GM10266 (cell line): ENCODE measurements at regions not wholly inside any gene's neighbourhood (a gene's known extent, or its start where the extent isn't known, plus 50 kb on each side); places are given as distances from the start of the nearest gene placed in this dataset.

ENCODE experiments used
- DNase-seq: peaks from one replicate; pipeline ENCODE4 v3.0.0; 2012; ENCODE audit errors: extremely low spot score
- TF ChIP-seq, protein P1 (sequence below): IDR thresholded peaks from 2 replicates; pipeline ENCODE4 v1.5.1; 2012; ENCODE audit warnings: mild to moderate bottlenecking, low read depth; ENCODE audit not compliant: control insufficient read depth, insufficient read depth; ENCODE audit errors: missing control alignments

DNA sequence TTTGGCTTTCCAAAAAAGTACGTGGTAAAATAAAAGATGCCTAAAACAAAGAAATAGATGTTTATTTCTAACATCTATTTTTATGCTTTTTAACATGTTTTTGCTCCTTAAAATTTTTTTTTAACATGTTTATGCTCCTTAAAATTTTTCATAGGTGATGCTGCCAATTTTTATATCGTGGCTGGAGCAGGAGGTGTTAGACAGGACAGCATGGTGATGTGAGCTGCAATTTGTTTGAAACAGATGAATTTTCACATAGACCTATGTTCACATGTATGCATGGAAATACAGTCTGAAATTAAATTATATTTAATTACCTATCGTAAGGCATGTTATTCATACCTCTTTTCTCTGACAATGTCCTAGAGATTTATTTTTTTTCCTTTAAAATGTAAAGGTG is 784.8 kb downstream of the EPHA7 start:
- DNase-seq: no peak
- TF ChIP-seq, protein P1, sequence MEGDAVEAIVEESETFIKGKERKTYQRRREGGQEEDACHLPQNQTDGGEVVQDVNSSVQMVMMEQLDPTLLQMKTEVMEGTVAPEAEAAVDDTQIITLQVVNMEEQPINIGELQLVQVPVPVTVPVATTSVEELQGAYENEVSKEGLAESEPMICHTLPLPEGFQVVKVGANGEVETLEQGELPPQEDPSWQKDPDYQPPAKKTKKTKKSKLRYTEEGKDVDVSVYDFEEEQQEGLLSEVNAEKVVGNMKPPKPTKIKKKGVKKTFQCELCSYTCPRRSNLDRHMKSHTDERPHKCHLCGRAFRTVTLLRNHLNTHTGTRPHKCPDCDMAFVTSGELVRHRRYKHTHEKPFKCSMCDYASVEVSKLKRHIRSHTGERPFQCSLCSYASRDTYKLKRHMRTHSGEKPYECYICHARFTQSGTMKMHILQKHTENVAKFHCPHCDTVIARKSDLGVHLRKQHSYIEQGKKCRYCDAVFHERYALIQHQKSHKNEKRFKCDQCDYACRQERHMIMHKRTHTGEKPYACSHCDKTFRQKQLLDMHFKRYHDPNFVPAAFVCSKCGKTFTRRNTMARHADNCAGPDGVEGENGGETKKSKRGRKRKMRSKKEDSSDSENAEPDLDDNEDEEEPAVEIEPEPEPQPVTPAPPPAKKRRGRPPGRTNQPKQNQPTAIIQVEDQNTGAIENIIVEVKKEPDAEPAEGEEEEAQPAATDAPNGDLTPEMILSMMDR: no peak

DNA sequence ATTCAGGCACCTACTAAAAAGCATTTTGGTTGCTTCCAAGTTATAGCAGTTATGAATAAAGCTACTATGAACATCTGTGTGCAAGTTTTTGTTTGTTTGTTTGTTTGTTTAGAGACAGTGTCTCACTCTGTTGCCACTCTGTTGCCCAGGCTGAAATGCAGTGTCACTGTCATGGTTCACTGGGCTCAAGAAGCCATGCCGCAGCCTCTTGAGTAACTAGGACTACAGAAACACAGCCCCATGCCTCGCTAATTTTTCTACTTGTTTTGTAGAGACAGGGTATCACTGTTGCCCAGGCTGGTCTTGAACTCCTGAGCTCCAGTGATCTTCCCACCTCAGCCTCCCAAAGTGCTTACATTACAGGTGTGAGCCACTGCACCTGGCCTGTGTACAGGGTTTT is 795.9 kb downstream of the EPHA7 start:
- TF ChIP-seq, protein P1: no peak
- DNase-seq: no peak

DNA sequence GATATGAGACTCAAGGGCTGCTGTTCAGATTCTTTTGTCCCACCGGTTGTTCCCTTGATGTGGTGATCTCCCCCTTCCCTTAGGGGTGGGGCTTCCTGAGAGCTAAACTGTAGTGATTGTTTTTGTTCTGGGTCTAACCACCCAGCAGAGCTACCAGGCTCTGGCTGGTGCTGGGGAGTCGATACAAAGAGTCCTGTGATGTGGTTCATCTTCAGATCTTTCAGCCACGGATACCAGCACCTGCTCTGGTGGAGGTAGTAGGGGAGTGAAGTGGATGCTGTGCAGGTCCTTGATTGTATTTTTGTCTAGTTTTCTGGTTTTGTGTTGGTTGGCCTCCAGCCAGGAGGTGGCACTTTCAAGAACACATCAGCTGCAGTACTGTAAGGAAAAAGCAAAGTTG is 801.6 kb downstream of the EPHA7 start:
- TF ChIP-seq, protein P1: no peak
- no peak for DNase-seq

DNA sequence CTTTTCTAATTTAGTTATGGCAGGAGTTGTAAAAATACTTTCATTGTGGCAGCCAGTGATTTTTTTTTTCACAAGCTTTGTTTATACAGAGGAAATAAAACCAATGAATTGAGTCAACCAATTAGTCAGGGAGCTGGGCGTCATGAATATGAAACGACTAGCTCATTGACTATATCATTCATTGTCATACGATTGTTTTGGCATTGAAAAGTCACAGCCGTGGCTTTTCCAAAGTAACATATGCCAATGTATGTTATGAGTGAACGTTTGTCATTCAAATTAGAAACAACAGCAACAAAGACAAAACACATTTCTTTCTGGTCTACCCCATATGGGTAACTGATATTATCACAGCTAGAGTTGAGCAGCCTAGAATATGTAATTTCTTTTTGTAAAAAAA is 810.6 kb downstream of the EPHA7 start:
- TF ChIP-seq, protein P1: no peak
- DNase-seq: no peak

DNA sequence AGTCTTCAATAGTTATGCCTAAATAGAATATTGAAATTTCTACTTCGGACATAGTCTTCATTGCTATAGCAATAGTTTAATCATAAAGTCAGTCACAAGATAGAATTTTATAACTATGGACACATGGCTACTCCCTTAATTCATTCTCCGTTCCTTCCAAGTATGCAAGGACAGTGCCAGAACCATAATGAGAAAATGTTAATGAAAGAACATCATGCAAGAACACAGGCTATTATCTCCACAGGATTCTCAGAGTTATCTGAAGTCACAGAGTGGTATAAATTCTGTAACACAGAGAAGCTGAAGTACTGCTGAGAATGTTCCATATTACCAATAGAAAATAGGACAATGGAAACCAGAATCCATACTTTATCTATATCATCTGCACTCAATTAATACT is 826.2 kb downstream of the EPHA7 start:
- DNase-seq: no peak
- TF ChIP-seq, protein P1: no peak

DNA sequence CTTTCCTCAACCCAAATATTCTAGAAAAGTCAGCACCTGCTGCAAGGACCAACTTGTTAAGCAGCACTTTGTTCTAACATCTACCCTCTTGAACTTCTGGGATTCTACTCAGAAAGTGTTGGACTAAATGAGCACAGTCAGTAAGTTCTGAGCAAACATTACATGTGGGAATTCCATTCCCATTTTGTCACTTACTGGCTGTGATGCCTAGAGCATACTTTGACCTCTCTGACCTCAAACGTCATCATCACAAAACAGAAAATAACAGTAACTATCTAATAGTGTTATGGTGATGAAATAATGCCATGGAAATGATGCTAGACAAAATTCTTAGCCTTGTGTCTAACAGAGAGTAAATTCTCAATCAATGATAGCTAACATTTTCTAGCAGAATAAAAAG is 829.4 kb downstream of the EPHA7 start:
- TF ChIP-seq, protein P1: no peak
- DNase-seq: no peak

DNA sequence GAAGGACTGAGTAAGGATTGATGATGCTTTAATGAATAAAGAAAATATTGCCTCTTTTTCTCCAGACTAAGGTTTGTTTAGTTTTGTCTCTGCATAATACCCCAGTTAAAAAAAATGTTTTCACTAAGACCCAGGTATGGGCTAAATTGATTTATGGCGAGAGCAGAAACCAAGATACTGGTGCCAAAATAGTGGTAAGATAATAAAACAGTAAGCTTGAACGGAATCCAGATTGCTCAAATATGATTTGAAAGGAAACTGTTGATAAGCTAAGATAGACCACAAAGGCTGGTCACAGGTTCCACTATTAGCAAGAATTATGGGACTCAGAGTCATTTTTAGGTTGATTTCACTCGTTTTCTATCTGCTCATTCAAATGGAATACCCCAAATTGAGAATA is 831.2 kb downstream of the EPHA7 start:
- no peak for DNase-seq
- TF ChIP-seq, protein P1: no peak

DNA sequence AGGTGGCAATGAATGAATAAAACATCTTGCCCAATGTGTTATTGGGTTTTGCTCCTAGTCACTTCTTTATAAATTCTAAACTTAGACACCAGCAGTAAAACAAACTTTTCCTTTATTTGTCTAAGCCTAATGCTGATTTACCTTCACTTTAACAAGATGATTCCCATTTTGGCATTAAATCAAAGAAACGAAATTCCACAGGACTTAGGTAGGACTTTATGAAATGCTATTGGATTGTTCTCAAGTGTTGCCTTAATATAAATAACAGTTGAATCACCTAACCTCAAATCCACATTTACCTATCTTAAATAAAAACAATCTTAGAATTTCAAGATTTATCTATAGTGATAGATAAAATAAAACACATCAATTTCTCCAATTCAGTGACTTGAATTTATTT is 831.8 kb downstream of the EPHA7 start:
- DNase-seq: no peak
- TF ChIP-seq, protein P1: no peak
